Esophagus squamous epithelium (tissue), 5 donors: ENCODE measurements at regions not wholly inside any gene's neighbourhood (a gene's known extent, or its start where the extent isn't known, plus 50 kb on each side); places are given as distances from the start of the nearest gene placed in this dataset.

Source experiments
- DNase-seq: peaks from one replicate; lab custom pipeline; 2025; lab: John Stamatoyannopoulos, UW
- H3K27ac ChIP-seq, 4 donors: fragments of 200-600 bp; sonication (generic); one replicate each; pipeline ENCODE4 v1.5.1; 2016 to 2019; ENCODE audit warnings: mild to moderate bottlenecking in 1 of 4
- H3K27me3 ChIP-seq, 4 donors: fragments of 200-600 bp; sonication (generic); 1 replicate in 3 of 4; 2 replicates in 1 of 4; pipeline versions ENCODE4 v1.5.1 to v1.6.0; 2017 to 2021; ENCODE audit warnings: antibody characterized with exemption in 1 of 4
- H3K36me3 ChIP-seq, 3 donors: fragments of 200-600 bp; sonication (generic); one replicate each; pipeline ENCODE4 v1.5.1; 2016 to 2019
- H3K4me1 ChIP-seq, 3 donors: fragments of 200-600 bp; sonication (generic); one replicate each; pipeline ENCODE4 v1.5.1; 2017 to 2019
- H3K4me3 ChIP-seq, 4 donors: fragments of 200-600 bp; sonication (generic); 1 replicate in 3 of 4; 2 replicates in 1 of 4; pipeline ENCODE4 v1.5.1; 2016 to 2019; ENCODE audit warnings: mild to moderate bottlenecking in 2 of 4, moderate library complexity in 1 of 4
- H3K9me3 ChIP-seq, 3 donors: fragments of 200-600 bp; sonication (generic); one replicate each; pipeline ENCODE4 v1.5.1; 2016 to 2019
- POLR2A ChIP-seq, 4 donors: fragments of 450-650 bp; IDR thresholded peaks; one replicate each; pipeline ENCODE4 v1.6.1; 2017; ENCODE audit warnings: antibody characterized with exemption in 4 of 4, mild to moderate bottlenecking in 4 of 4, moderate library complexity in 3 of 4
- WGBS, 2 donors: methylation state at CpG; one replicate each; pipeline ENCODE4 v1.1.5; 2018; 5-methylcytosine and 5-hydroxymethylcytosine counted together
- intact Hi-C: fragments of 100-400 bp; cut with DNase I; formaldehyde crosslinking; loops from one replicate; pipeline ENCODE4 v1.15.0; 2022
- TF ChIP-seq, protein P1 (sequence below), 6 experiments: fragments of 450-650 bp in 4 of 6; fragments of 200-600 bp in 2 of 6; sonication (generic) in 2 of 6; IDR thresholded peaks; one replicate each; pipeline ENCODE4 v1.5.1; 2016 to 2019; ENCODE audit warnings: antibody characterized with exemption in 6 of 6, mild to moderate bottlenecking in 4 of 6, moderate library complexity in 4 of 6
- donor health status: DM: yes; HTN: yes; CAD: no.

DNA sequence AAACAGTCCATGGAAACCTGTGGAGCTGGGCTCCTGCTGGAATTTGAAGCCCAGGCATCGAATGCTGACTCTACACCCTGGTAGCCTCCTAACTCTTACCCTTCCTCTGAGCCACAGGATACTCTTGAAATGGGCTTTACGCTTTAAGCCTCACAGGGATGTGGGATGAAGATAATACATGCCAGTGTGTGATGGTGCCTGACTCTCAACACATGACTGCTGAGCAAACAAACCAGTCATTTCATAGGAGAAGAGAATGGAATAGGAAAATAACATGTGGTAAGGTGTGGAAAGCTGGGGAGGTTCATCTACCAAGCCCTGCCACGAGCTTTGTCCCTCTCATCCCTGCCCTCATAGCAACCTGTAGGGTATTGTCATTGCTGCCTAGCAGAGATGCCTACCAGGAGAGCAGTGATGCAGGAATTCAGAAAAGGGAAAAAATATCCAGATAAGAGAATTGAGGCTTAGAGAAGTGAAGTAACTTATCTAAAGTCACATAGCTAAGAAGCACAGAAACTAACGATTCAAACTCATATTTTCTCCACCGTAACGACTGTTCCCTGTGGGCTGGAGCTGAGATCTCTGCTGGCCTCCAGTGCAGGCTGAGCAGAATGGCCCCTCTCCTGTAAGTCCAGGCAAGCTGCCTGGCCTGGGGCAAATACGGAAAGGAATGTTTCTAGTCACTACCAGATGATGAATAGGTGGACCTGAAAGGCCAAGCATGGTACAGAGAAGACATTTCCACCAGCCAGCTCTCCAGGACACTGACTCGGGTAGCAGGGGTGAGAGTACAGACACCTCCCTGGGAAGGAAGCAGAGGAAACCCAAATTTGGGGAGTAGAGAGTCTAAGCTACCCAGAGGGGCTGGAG is 90.2 kb upstream of the DUSP5 start:
- intact Hi-C loops = no loop called here
- no peak for DNase-seq
- Histone ChIP-seq H3K36me3 (no peaks in the 10 kb centered on the region), H3K27ac (peak overlapping the region in 3 of 4 donors; percentile 10 to 57 (median 45)), H3K9me3 (no peaks in the 10 kb centered on the region), H3K4me1 (peaks cover 27 to 50% (median 29%) of the 10 kb centered on the region in 3 donors), H3K27me3 (no peaks in the 10 kb centered on the region), H3K4me3 (no peak overlapping the region)
- WGBS, 2 donors = 67 to 83% methylated on average over 8 of the region's 8 CpGs
- TF ChIP-seq, protein P1, sequence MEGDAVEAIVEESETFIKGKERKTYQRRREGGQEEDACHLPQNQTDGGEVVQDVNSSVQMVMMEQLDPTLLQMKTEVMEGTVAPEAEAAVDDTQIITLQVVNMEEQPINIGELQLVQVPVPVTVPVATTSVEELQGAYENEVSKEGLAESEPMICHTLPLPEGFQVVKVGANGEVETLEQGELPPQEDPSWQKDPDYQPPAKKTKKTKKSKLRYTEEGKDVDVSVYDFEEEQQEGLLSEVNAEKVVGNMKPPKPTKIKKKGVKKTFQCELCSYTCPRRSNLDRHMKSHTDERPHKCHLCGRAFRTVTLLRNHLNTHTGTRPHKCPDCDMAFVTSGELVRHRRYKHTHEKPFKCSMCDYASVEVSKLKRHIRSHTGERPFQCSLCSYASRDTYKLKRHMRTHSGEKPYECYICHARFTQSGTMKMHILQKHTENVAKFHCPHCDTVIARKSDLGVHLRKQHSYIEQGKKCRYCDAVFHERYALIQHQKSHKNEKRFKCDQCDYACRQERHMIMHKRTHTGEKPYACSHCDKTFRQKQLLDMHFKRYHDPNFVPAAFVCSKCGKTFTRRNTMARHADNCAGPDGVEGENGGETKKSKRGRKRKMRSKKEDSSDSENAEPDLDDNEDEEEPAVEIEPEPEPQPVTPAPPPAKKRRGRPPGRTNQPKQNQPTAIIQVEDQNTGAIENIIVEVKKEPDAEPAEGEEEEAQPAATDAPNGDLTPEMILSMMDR (IDR thresholded peaks at IDR 0.05) = no peak
- TF ChIP-seq POLR2A (IDR thresholded peaks at IDR 0.05) = no peak

GRCh38 chr10:110408203-110408871 is 89.4 kb upstream of the DUSP5 start:
- peaks cover 27 to 58% (median 29%) of the 10 kb centered on the region in 3 donors for H3K4me1 ChIP-seq
- H3K4me3 ChIP-seq = no peak overlapping the region
- H3K27me3 ChIP-seq = no peaks in the 10 kb centered on the region
- no peak for TF ChIP-seq POLR2A (IDR thresholded peaks at IDR 0.05)
- TF ChIP-seq, protein P1 (IDR thresholded peaks at IDR 0.05) = no peak
- intact Hi-C loops = no loop called here
- H3K36me3 ChIP-seq = no peaks in the 10 kb centered on the region
- DNase-seq = no peak
- H3K9me3 ChIP-seq = no peaks in the 10 kb centered on the region
- 79 to 84% methylated on average over 5 to 7 of the region's 10 CpGs for WGBS, 2 donors
- peak overlapping the region in 3 of 4 donors; percentile 10 to 57 (median 54) for H3K27ac ChIP-seq

GRCh38 chr10:110408943-110409342 is 88.8 kb upstream of the DUSP5 start:
- 97 to 100% methylated on average over 2 to 5 of the region's 8 CpGs for WGBS, 2 donors
- Histone ChIP-seq H3K27ac (peak overlapping the region in 2 of 4 donors; percentile 54 to 57), H3K27me3 (no peaks in the 10 kb centered on the region), H3K36me3 (no peaks in the 10 kb centered on the region), H3K9me3 (no peaks in the 10 kb centered on the region), H3K4me1 (peaks cover 27 to 64% (median 30%) of the 10 kb centered on the region in 3 donors), H3K4me3 (no peak overlapping the region)
- DNase-seq = no peak
- intact Hi-C loops = no loop called here
- TF ChIP-seq, protein P1 (IDR thresholded peaks at IDR 0.05) = no peak
- no peak for TF ChIP-seq POLR2A (IDR thresholded peaks at IDR 0.05)

GRCh38 chr10:110409488-110409887 is 88.2 kb upstream of the DUSP5 start:
- H3K9me3 ChIP-seq = no peaks in the 10 kb centered on the region
- H3K4me3 ChIP-seq = no peak overlapping the region
- no peak for DNase-seq
- peak overlapping the region in 2 of 4 donors; percentile 25 to 54 for H3K27ac ChIP-seq
- peaks cover 27 to 69% (median 36%) of the 10 kb centered on the region in 3 donors for H3K4me1 ChIP-seq
- no peaks in the 10 kb centered on the region for H3K27me3 ChIP-seq
- no peaks in the 10 kb centered on the region for H3K36me3 ChIP-seq
- TF ChIP-seq, protein P1 (IDR thresholded peaks at IDR 0.05) = no peak
- TF ChIP-seq POLR2A (IDR thresholded peaks at IDR 0.05) = no peak
- 75 to 76% methylated on average over 3 of the region's 4 CpGs for WGBS, 2 donors
- intact Hi-C loops = no loop called here

DNA sequence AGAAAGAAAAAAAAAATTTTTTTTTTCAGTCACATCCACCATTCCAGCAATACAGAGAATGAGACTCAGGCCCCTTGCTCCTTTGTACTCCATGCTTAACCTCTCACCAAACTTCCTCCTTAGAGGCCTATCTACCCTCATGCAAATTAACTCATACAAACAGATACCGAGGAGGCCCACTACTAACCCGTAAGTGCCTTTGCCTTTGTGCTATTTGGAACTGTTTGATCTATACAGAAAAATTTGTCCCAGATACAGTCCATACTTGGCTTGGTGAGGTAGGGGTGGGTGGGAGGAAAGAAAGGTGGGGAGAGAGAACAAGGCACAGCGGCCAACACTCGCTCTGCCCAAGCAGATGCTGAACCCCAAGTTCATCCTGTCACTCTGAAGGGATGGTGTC is 87.8 kb upstream of the DUSP5 start:
- Histone ChIP-seq H3K27me3 (no peaks in the 10 kb centered on the region), H3K4me1 (peaks cover 27 to 74% (median 37%) of the 10 kb centered on the region in 3 donors), H3K36me3 (no peaks in the 10 kb centered on the region), H3K4me3 (no peak overlapping the region), H3K9me3 (no peaks in the 10 kb centered on the region), H3K27ac (peak overlapping the region; percentile 18 to 71 (median 56))
- TF ChIP-seq POLR2A (IDR thresholded peaks at IDR 0.05) = no peak
- TF ChIP-seq, protein P1 (IDR thresholded peaks at IDR 0.05) = no peak
- intact Hi-C loops = no loop called here
- no peak for DNase-seq
- WGBS, 2 donors = 79 to 86% methylated on average over 4 of the region's 4 CpGs
